HepG2 (cell line): ENCODE measurements at regions not wholly inside any gene's neighbourhood (a gene's known extent, or its start where the extent isn't known, plus 50 kb on each side); places are given as distances from the start of the nearest gene placed in this dataset.

Source experiments
- ATAC-seq: fragments of 200-7000 bp; cut with Tn5 transposase; 3 replicates; pipeline ENCODE4 v1.9.1; 2020; ENCODE audit warnings: mild to moderate bottlenecking, moderate library complexity
- BruUV-seq: library from RNA; stranded (reverse); fragments of 400-500 nt; replicated peaks from 2 replicates; lab custom pipeline; 2021; lab: Mats Ljungman, UMichigan
- CTCF ChIA-PET: fragments of 300-600 bp; formaldehyde crosslinking; extraction: SDS; loops from one replicate; lab custom pipeline; 2021; ENCODE audit warnings: low total read pairs, inconsistent platforms, low intra/inter-chr PET ratio; lab: Yijun Ruan, JAX
- POLR2A ChIA-PET: fragments of 350-600 bp; sonication (Branson Sonifier 250); formaldehyde crosslinking; loops from one replicate; lab custom pipeline; 2020; ENCODE audit warnings: antibody characterized with exemption, inconsistent platforms; lab: Yijun Ruan, JAX
- DNase-seq: peaks from one replicate; pipeline ENCODE4 v3.0.0-alpha.2; 2015; ENCODE audit warnings: low spot score
- FAIRE-seq: peaks from 3 replicates; lab custom pipeline; 2011; peaks lifted over from hg19 to GRCh38; lab: Jason Lieb, UNC
- H2AFZ ChIP-seq: one replicate; pipeline ENCODE4 v1.6.1; 2011; ENCODE audit warnings: low read length, inconsistent platforms
- H3K27ac ChIP-seq: fragments of 300-600 bp; 3 replicates; pipeline ENCODE4 v1.8.0; 2011; ENCODE audit warnings: mixed run types, mild to moderate bottlenecking, mixed read lengths, low read length, inconsistent platforms; ENCODE audit not compliant: insufficient read depth; ENCODE audit errors: extremely low read length
- H3K27me3 ChIP-seq, 2 experiments: fragments of 200-600 bp in 1 of 2; 2 replicates in 1 of 2; 3 replicates in 1 of 2; pipeline versions ENCODE4 v1.6.0 to v1.8.0; 2011; ENCODE audit warnings: low read length in 2 of 2, mild to moderate bottlenecking in 2 of 2, moderate library complexity in 2 of 2, inconsistent platforms in 1 of 2; ENCODE audit not compliant: insufficient read depth in 2 of 2, control insufficient read depth in 1 of 2
- H3K36me3 ChIP-seq, 2 experiments: fragments of 200-600 bp in 1 of 2; replicated peaks in 1 of 2; 2 replicates in 1 of 2; 3 replicates in 1 of 2; pipeline versions ENCODE4 v1.5.1 to v1.8.0; 2011; ENCODE audit warnings: low read length in 2 of 2, inconsistent platforms in 1 of 2; ENCODE audit not compliant: insufficient read depth in 2 of 2, control insufficient read depth in 1 of 2
- H3K4me1 ChIP-seq: 2 replicates; pipeline ENCODE4 v1.5.1; 2012; ENCODE audit warnings: low read length, inconsistent platforms; ENCODE audit not compliant: insufficient read depth
- H3K4me2 ChIP-seq: 2 replicates; pipeline ENCODE4 v1.6.0; 2011; ENCODE audit warnings: low read depth, low read length, inconsistent platforms
- H3K4me3 ChIP-seq, 3 experiments: fragments of 200-600 bp in 1 of 3; sonication (generic), shearing (Covaris generic) in 1 of 3; replicated peaks in 1 of 3; 2 replicates each; pipeline ENCODE4 v1.5.1; 2011 to 2016; ENCODE audit warnings: low read length in 3 of 3, inconsistent platforms in 2 of 3, low read depth in 2 of 3, mild to moderate bottlenecking in 2 of 3, control low read depth in 1 of 3, mixed read lengths in 1 of 3; ENCODE audit not compliant: insufficient read depth in 1 of 3
- H3K79me2 ChIP-seq: one replicate; pipeline ENCODE4 v1.6.1; 2011; ENCODE audit warnings: low read length, inconsistent platforms; ENCODE audit not compliant: insufficient read depth
- H3K9ac ChIP-seq: 2 replicates; pipeline ENCODE4 v1.6.0; 2011; ENCODE audit warnings: mild to moderate bottlenecking, low read depth, low read length, inconsistent platforms; ENCODE audit not compliant: insufficient read depth
- H3K9me3 ChIP-seq: 2 replicates; pipeline ENCODE4 v1.5.1; 2012; ENCODE audit warnings: mild to moderate bottlenecking, low read length
- H4K20me1 ChIP-seq: 2 replicates; pipeline ENCODE4 v1.6.0; 2011; ENCODE audit warnings: inconsistent platforms, mild to moderate bottlenecking, low read length, moderate library complexity; ENCODE audit not compliant: insufficient read depth
- ATRX ChIP-seq: sonication (generic); formaldehyde crosslinking; IDR thresholded peaks from 2 replicates; pipeline ENCODE4 v1.4.0; 2020; ENCODE audit warnings: missing genetic modification reagents, borderline replicate concordance
- CBX2 ChIP-seq, 2 experiments: fragments of 200-600 bp in 1 of 2; sonication (generic); formaldehyde crosslinking in 1 of 2; IDR thresholded peaks; 2 replicates each; pipeline versions ENCODE4 v1.7.0 to v1.8.1; 2018 to 2022; ENCODE audit warnings: low read depth in 2 of 2, low read length in 1 of 2, mild to moderate bottlenecking in 1 of 2, missing genetic modification reagents in 1 of 2
- FOXC1 ChIP-seq: sonication (generic); formaldehyde crosslinking; IDR thresholded peaks from 2 replicates; pipeline ENCODE4 v1.8.0; 2022; ENCODE audit warnings: mild to moderate bottlenecking, missing genetic modification reagents, borderline replicate concordance
- KLF6 ChIP-seq: IDR thresholded peaks from 2 replicates; pipeline ENCODE4 v1.8.0; 2016; ENCODE audit warnings: missing biosample characterization, missing genetic modification reagents
- MAX ChIP-seq: IDR thresholded peaks from 2 replicates; pipeline ENCODE4 v1.6.1; 2012; ENCODE audit warnings: inconsistent platforms
- ZFP36L2 ChIP-seq: sonication (generic); formaldehyde crosslinking; IDR thresholded peaks from 2 replicates; pipeline ENCODE4 v1.4.0; 2020; ENCODE audit warnings: missing genetic modification reagents
- ZHX2 ChIP-seq, 2 experiments: sonication (generic) in 1 of 2; formaldehyde crosslinking in 1 of 2; IDR thresholded peaks; 2 replicates each; pipeline versions ENCODE4 v1.6.1 to v1.9.0; 2014 to 2022; ENCODE audit warnings: antibody characterized with exemption in 1 of 2, borderline replicate concordance in 1 of 2, inconsistent platforms in 1 of 2, low read depth in 1 of 2, missing genetic modification reagents in 1 of 2
- ZNF460 ChIP-seq: sonication (generic); formaldehyde crosslinking; IDR thresholded peaks from 2 replicates; pipeline ENCODE4 v1.5.1; 2020; ENCODE audit warnings: missing genetic modification reagents, mild to moderate bottlenecking, borderline replicate concordance
- ZNF788 ChIP-seq: sonication (generic); formaldehyde crosslinking; IDR thresholded peaks from 2 replicates; pipeline ENCODE4 v1.5.0; 2020; ENCODE audit warnings: mild to moderate bottlenecking, missing genetic modification reagents, borderline replicate concordance
- WGBS: methylation state at CpG from one replicate; pipeline ENCODE4 v1.1.6; 2017; ENCODE audit warnings: low lambda C conversion rate; 5-methylcytosine and 5-hydroxymethylcytosine counted together
- in situ Hi-C: cut with HindIII; loops from 2 replicates; pipeline ENCODE4 v1.10.0; 2017; ENCODE audit warnings: low pct_unique_long_range_greater_than_20kb; ENCODE audit not compliant: extremely low pct_ligation_motif_present
- intact Hi-C: fragments of 100-400 bp; cut with micrococcal nuclease; formaldehyde crosslinking; loops from one replicate; pipeline ENCODE4 v1.10.0; 2022; ENCODE audit not compliant: unreplicated experiment
- TF ChIP-seq, protein P1 (sequence below): sonication (generic); formaldehyde crosslinking; IDR thresholded peaks from 2 replicates; pipeline ENCODE4 v1.4.0; 2020; ENCODE audit warnings: missing genetic modification reagents
- TF ChIP-seq, protein P2 (sequence below): sonication (generic); formaldehyde crosslinking; conservative IDR thresholded peaks from 2 replicates; pipeline ENCODE4 v1.8.1; 2023; ENCODE audit warnings: missing genetic modification reagents
- TF ChIP-seq, protein P3 (sequence below): sonication (generic); formaldehyde crosslinking; IDR thresholded peaks from 2 replicates; pipeline ENCODE4 v1.8.1; 2023; ENCODE audit warnings: mild to moderate bottlenecking, missing genetic modification reagents

DNA sequence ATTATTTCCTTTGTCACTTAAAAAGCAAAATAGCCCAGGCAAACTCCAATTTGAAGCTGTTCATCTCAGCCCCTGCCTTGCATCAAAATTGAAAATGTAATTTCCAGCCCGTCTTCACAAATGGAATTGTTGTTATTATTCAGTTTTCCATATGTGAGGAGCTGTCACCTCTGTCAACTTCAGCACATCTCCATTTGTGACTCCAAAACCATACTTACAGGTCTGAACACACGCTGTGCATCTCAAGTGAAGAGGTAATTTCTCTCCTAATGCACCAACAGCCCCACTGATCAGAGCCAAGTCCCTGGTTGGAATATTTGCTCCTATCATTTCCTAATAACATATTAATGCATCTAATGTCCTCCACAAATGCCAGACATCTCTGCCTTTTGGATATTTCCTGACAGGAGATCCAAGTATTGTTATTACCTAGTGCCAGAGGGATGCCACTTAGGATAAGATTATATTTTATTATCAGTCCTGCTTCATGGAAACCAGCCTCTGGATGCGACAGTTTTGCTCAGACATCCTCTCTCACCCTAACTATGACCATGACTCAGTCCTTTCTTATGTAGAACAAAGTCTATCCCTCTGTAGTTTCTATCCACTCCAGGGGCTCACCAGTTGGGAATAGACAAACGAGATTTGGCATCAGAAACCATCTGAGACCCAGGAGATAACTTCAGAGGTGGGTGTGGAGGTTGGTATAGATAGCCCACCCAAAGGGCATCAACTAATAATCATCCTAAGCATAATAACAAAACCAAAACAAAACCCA, 379.8 kb downstream of the VPS13C start (continued):
- TF ChIP-seq, protein P1, sequence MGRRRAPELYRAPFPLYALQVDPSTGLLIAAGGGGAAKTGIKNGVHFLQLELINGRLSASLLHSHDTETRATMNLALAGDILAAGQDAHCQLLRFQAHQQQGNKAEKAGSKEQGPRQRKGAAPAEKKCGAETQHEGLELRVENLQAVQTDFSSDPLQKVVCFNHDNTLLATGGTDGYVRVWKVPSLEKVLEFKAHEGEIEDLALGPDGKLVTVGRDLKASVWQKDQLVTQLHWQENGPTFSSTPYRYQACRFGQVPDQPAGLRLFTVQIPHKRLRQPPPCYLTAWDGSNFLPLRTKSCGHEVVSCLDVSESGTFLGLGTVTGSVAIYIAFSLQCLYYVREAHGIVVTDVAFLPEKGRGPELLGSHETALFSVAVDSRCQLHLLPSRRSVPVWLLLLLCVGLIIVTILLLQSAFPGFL (CRISPR knock-in tag), result no peak
- TF ChIP-seq KLF6 (no peak), CBX2 (IDR thresholded peaks at IDR 0.05; ENCODE audit: low read depth, low read length) (no peak), CBX2 (CRISPR knock-in tag; IDR thresholded peaks at IDR 0.05; ENCODE audit: low read depth) (no peak), MAX (no peak), ZNF460 (CRISPR knock-in tag) (no peak), FOXC1 (CRISPR knock-in tag) (no peak), ZFP36L2 (no peak), ATRX (no peak), ZNF788 (CRISPR knock-in tag) (no peak)

DNA sequence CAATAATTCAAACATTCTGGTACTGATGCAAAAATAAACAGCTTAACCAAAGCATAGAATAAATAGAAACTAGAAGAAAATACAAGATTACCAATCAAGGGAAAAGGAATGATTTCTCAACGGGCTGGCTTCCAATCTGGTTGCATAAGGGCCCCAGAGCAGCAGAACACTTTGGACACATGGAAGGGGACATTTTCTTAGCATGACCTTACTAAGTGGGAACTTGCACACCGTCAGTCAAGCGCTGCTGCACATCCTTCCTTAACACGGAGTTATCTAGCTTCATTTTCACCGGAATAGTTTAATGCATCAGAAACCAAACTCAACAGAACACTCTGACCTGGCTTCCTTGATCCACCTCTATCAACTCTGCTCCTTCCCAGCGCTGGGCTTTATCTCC, 388.5 kb downstream of the VPS13C start:
- no peak overlapping the region for H3K4me2 ChIP-seq
- no peak for DNase-seq
- FAIRE-seq, result no peak
- no TSS peak for BruUV-seq
- H3K4me3 ChIP-seq, result no peak overlapping the region
- H3K9ac ChIP-seq, result no peak overlapping the region
- no peak for ATAC-seq
- H3K4me1 ChIP-seq, result no peaks in the 10 kb centered on the region
- in situ Hi-C loops (no loop called here), intact Hi-C loops (no loop called here)
- CTCF ChIA-PET, result no interaction called here
- POLR2A ChIA-PET, result no interaction called here
- H3K36me3 ChIP-seq, result no peaks in the 10 kb centered on the region
- no peak overlapping the region for H2AFZ ChIP-seq
- no peaks in the 10 kb centered on the region for H4K20me1 ChIP-seq
- no peaks in the 10 kb centered on the region for H3K9me3 ChIP-seq
- WGBS, result 0% methylated on average over 3 of the region's 6 CpGs
- no peak overlapping the region for H3K27ac ChIP-seq
- no peaks in the 10 kb centered on the region for H3K79me2 ChIP-seq
- peaks cover 0 to 6% of the 10 kb centered on the region in 2 experiments; a peak in 3 of 5 replicates for H3K27me3 ChIP-seq
- TF ChIP-seq ZHX2 (IDR thresholded peaks at IDR 0.05; ENCODE audit: low read depth) (no peak), ZHX2 (CRISPR knock-in tag; IDR thresholded peaks at IDR 0.05; ENCODE audit: borderline replicate concordance) (no peak)
- TF ChIP-seq, protein P2, sequence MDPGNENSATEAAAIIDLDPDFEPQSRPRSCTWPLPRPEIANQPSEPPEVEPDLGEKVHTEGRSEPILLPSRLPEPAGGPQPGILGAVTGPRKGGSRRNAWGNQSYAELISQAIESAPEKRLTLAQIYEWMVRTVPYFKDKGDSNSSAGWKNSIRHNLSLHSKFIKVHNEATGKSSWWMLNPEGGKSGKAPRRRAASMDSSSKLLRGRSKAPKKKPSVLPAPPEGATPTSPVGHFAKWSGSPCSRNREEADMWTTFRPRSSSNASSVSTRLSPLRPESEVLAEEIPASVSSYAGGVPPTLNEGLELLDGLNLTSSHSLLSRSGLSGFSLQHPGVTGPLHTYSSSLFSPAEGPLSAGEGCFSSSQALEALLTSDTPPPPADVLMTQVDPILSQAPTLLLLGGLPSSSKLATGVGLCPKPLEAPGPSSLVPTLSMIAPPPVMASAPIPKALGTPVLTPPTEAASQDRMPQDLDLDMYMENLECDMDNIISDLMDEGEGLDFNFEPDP (CRISPR knock-in tag), result no peak
- TF ChIP-seq, protein P3, sequence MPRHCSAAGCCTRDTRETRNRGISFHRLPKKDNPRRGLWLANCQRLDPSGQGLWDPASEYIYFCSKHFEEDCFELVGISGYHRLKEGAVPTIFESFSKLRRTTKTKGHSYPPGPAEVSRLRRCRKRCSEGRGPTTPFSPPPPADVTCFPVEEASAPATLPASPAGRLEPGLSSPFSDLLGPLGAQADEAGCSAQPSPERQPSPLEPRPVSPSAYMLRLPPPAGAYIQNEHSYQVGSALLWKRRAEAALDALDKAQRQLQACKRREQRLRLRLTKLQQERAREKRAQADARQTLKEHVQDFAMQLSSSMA (CRISPR knock-in tag), result no peak
